ENCODE measurements at regions not wholly inside any gene's neighbourhood (a gene's known extent, or its start where the extent isn't known, plus 50 kb on each side); places are given as distances from the start of the nearest gene placed in this dataset.

- no peak for DNase-seq (ENCODE audit: extremely low read depth, low read depth)
- no peak for TF ChIP-seq CTCF (IDR thresholded peaks at IDR 0.05; ENCODE audit: low read depth, low read length)
These were observed 84.3 kb upstream of the PGRMC2 start for GRCh38 chr4:128371876-128372275.

- no peak for TF ChIP-seq CTCF (IDR thresholded peaks at IDR 0.05; ENCODE audit: low read depth, low read length)
- DNase-seq (ENCODE audit: extremely low read depth, low read depth), result no peak
These were observed 83.6 kb upstream of the PGRMC2 start for GRCh38 chr4:128371001-128371777.

GRCh38 chr4:128366212-128366611, 78.6 kb upstream of the PGRMC2 start:
- no peak for TF ChIP-seq CTCF (IDR thresholded peaks at IDR 0.05; ENCODE audit: low read depth, low read length)
- no peak for DNase-seq (ENCODE audit: extremely low read depth, low read depth)

GRCh38 chr4:128364565-128364964, 77.0 kb upstream of the PGRMC2 start:
- no peak for DNase-seq (ENCODE audit: extremely low read depth, low read depth)
- TF ChIP-seq CTCF (IDR thresholded peaks at IDR 0.05; ENCODE audit: low read depth, low read length), result no peak

GRCh38 chr4:128363966-128364365, 76.4 kb upstream of the PGRMC2 start:
- no peak for TF ChIP-seq CTCF (IDR thresholded peaks at IDR 0.05; ENCODE audit: low read depth, low read length)
- DNase-seq (ENCODE audit: extremely low read depth, low read depth), result no peak

- DNase-seq (ENCODE audit: extremely low read depth, low read depth), result no peak
- no peak for TF ChIP-seq CTCF (IDR thresholded peaks at IDR 0.05; ENCODE audit: low read depth, low read length)
These were observed 75.1 kb upstream of the PGRMC2 start for GRCh38 chr4:128362760-128363159.

- no peak for DNase-seq (ENCODE audit: extremely low read depth, low read depth)
- no peak for TF ChIP-seq CTCF (IDR thresholded peaks at IDR 0.05; ENCODE audit: low read depth, low read length)
These were observed 71.8 kb upstream of the PGRMC2 start for GRCh38 chr4:128359422-128359821.

Data from AG09319 (cell line).